ENCODE measurements at regions not wholly inside any gene's neighbourhood (a gene's known extent, or its start where the extent isn't known, plus 50 kb on each side); places are given as distances from the start of the nearest gene placed in this dataset.
A peak's percentile ranks its signal among the peaks of the same experiment; 100 is the strongest.
"Not testable (repeated sequence)": the region's sequence is repeated elsewhere in the genome, so short reads cannot be mapped to it uniquely, and the experiment has no call there.

DNA sequence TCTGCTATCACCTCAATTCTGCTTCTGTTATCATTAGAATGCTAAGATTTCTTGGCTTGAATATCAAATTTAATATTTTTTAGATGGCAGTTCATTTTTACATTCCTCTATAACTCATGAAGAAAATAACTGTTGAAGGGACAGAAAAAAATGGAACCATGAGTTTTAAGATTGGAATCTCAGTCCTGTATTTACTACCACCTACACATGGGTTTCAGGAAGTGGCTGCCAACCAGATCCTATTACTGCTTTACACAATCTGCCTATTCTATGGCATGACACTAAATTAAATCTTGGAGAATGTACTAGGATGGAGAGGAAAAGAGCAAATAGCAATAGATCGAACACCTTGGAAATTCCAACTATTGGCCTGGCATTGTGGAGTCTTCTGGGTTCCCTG, 140.8 kb downstream of the DUSP6 start:
- Histone ChIP-seq H3K4me3 (ENCODE audit: extremely low read depth, insufficient read depth, low read length, poor library complexity, severe bottlenecking) (no peak overlapping the region), H3K4me1 (ENCODE audit: control insufficient read depth, insufficient read depth, low read length, poor library complexity, severe bottlenecking) (peaks cover 6% of the 10 kb centered on the region), H3K9me3 (ENCODE audit: control insufficient read depth, low read length) (no peaks in the 10 kb centered on the region), H3K36me3 (ENCODE audit: control insufficient read depth, insufficient read depth, low read length) (no peaks in the 10 kb centered on the region), H3K27ac (ENCODE audit: low read depth, low read length, severe bottlenecking) (no peak overlapping the region)
- WGBS, 2 experiments (ENCODE audit: insufficient coverage in 2 of 2), result 100% methylated on average over 1 of the region's 1 CpG; no CpG with 5 or more reads in 1 of the 2 experiments

GRCh38 chr12:89210277-89210676, 142.0 kb downstream of the DUSP6 start:
- H3K27ac ChIP-seq (ENCODE audit: low read depth, low read length, severe bottlenecking), result no peak overlapping the region
- peaks cover 6% of the 10 kb centered on the region for H3K4me1 ChIP-seq (ENCODE audit: control insufficient read depth, insufficient read depth, low read length, poor library complexity, severe bottlenecking)
- H3K9me3 ChIP-seq (ENCODE audit: control insufficient read depth, low read length), result no peaks in the 10 kb centered on the region
- WGBS, 2 experiments (ENCODE audit: insufficient coverage in 2 of 2), result no CpG with 5 or more reads among the region's 2 CpGs
- no peak overlapping the region for H3K4me3 ChIP-seq (ENCODE audit: extremely low read depth, insufficient read depth, low read length, poor library complexity, severe bottlenecking)
- no peaks in the 10 kb centered on the region for H3K36me3 ChIP-seq (ENCODE audit: control insufficient read depth, insufficient read depth, low read length)

DNA sequence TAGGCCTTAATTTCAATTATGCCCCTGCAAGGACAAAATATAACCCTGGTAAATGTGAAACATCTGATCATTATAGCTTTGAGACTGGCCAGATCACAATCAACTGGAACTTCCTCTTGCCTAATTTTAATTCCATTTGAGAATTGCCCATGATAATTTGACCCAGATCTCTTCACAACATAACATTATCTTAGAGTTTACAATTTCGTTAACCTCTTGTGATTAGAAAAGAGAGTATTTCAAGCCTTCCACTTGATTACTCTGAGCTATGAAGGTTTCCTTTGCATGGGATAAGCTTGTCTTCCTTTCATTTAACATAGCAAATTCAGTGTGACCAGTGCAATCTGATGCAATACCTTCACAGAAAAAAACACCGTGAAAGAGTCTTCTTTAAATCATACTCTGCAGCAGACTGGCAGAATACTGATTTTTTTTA, 143.6 kb downstream of the DUSP6 start:
- no peak overlapping the region for H3K4me3 ChIP-seq (ENCODE audit: extremely low read depth, insufficient read depth, low read length, poor library complexity, severe bottlenecking)
- WGBS, 2 experiments (ENCODE audit: insufficient coverage in 2 of 2), result 20% methylated on average over 1 of the region's 2 CpGs; no CpG with 5 or more reads in 1 of the 2 experiments
- H3K9me3 ChIP-seq (ENCODE audit: control insufficient read depth, low read length), result no peaks in the 10 kb centered on the region
- peak overlapping the region; percentile 31 for H3K27ac ChIP-seq (ENCODE audit: low read depth, low read length, severe bottlenecking)
- peaks cover 6% of the 10 kb centered on the region for H3K4me1 ChIP-seq (ENCODE audit: control insufficient read depth, insufficient read depth, low read length, poor library complexity, severe bottlenecking)
- no peaks in the 10 kb centered on the region for H3K36me3 ChIP-seq (ENCODE audit: control insufficient read depth, insufficient read depth, low read length)

- Histone ChIP-seq H3K4me3 (ENCODE audit: extremely low read depth, insufficient read depth, low read length, poor library complexity, severe bottlenecking) (no peak overlapping the region), H3K4me1 (ENCODE audit: control insufficient read depth, insufficient read depth, low read length, poor library complexity, severe bottlenecking) (peaks cover 6% of the 10 kb centered on the region), H3K27ac (ENCODE audit: low read depth, low read length, severe bottlenecking) (peak overlapping the region; percentile 38), H3K9me3 (ENCODE audit: control insufficient read depth, low read length) (no peaks in the 10 kb centered on the region), H3K36me3 (ENCODE audit: control insufficient read depth, insufficient read depth, low read length) (no peaks in the 10 kb centered on the region)
- WGBS, 2 experiments (ENCODE audit: insufficient coverage in 2 of 2), result 92 to 100% methylated on average over 1 of the region's 1 CpG
These were observed 145.9 kb downstream of the DUSP6 start for GRCh38 chr12:89206390-89206789.

- Histone ChIP-seq H3K4me3 (ENCODE audit: extremely low read depth, insufficient read depth, low read length, poor library complexity, severe bottlenecking) (no peak overlapping the region), H3K36me3 (ENCODE audit: control insufficient read depth, insufficient read depth, low read length) (no peaks in the 10 kb centered on the region), H3K9me3 (ENCODE audit: control insufficient read depth, low read length) (no peaks in the 10 kb centered on the region), H3K4me1 (ENCODE audit: control insufficient read depth, insufficient read depth, low read length, poor library complexity, severe bottlenecking) (peaks cover 6% of the 10 kb centered on the region), H3K27ac (ENCODE audit: low read depth, low read length, severe bottlenecking) (peak overlapping the region; percentile 38)
- whole genome bisulfite sequencing, 2 experiments (ENCODE audit: insufficient coverage in 2 of 2), result no CpG with 5 or more reads among the region's 2 CpGs
These were observed 146.8 kb downstream of the DUSP6 start for GRCh38 chr12:89205517-89205916.

GRCh38 chr12:89203144-89203543, 149.2 kb downstream of the DUSP6 start:
- H3K36me3 ChIP-seq (ENCODE audit: control insufficient read depth, insufficient read depth, low read length), result no peaks in the 10 kb centered on the region
- no peaks in the 10 kb centered on the region for H3K4me1 ChIP-seq (ENCODE audit: control insufficient read depth, insufficient read depth, low read length, poor library complexity, severe bottlenecking)
- H3K9me3 ChIP-seq (ENCODE audit: control insufficient read depth, low read length), result no peaks in the 10 kb centered on the region
- no peak overlapping the region for H3K27ac ChIP-seq (ENCODE audit: low read depth, low read length, severe bottlenecking)
- no peak overlapping the region for H3K4me3 ChIP-seq (ENCODE audit: extremely low read depth, insufficient read depth, low read length, poor library complexity, severe bottlenecking)
- 83 to 100% methylated on average over 1 of the region's 1 CpG for WGBS, 2 experiments (ENCODE audit: insufficient coverage in 2 of 2)

DNA sequence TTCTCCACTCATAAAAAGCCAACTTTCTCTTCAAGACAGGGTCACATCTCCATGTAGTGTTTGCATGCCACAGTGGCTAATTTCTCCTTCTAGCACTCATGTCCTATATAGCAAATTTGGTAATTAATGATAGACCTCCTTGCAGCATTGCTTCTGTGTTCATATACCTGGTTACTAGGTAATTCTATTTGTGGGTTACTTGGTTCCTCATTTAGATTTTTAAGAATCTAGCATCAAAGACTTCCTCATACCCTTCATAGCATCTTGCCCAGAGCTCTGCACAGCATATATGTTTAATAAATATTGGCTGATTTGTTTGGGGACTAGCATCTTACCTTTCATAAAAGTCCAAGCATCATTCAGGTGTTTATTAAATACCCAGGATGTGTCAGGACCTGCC, 152.1 kb downstream of the DUSP6 start:
- Histone ChIP-seq H3K4me1 (ENCODE audit: control insufficient read depth, insufficient read depth, low read length, poor library complexity, severe bottlenecking) (no peaks in the 10 kb centered on the region), H3K36me3 (ENCODE audit: control insufficient read depth, insufficient read depth, low read length) (no peaks in the 10 kb centered on the region), H3K4me3 (ENCODE audit: extremely low read depth, insufficient read depth, low read length, poor library complexity, severe bottlenecking) (no peak overlapping the region), H3K9me3 (ENCODE audit: control insufficient read depth, low read length) (no peaks in the 10 kb centered on the region), H3K27ac (ENCODE audit: low read depth, low read length, severe bottlenecking) (no peak overlapping the region)

- 84 to 89% methylated on average over 2 of the region's 2 CpGs for WGBS, 2 experiments (ENCODE audit: insufficient coverage in 2 of 2)
- peaks cover 2% of the 10 kb centered on the region for H3K9me3 ChIP-seq (ENCODE audit: control insufficient read depth, low read length)
- H3K4me1 ChIP-seq (ENCODE audit: control insufficient read depth, insufficient read depth, low read length, poor library complexity, severe bottlenecking), result no peaks in the 10 kb centered on the region
- no peak overlapping the region for H3K27ac ChIP-seq (ENCODE audit: low read depth, low read length, severe bottlenecking)
- H3K4me3 ChIP-seq (ENCODE audit: extremely low read depth, insufficient read depth, low read length, poor library complexity, severe bottlenecking), result no peak overlapping the region
- no peaks in the 10 kb centered on the region for H3K36me3 ChIP-seq (ENCODE audit: control insufficient read depth, insufficient read depth, low read length)
These were observed 156.8 kb downstream of the DUSP6 start for GRCh38 chr12:89195470-89195869.

GRCh38 chr12:89194683-89195082, 157.6 kb downstream of the DUSP6 start:
- Histone ChIP-seq H3K4me1 (ENCODE audit: control insufficient read depth, insufficient read depth, low read length, poor library complexity, severe bottlenecking) (no peaks in the 10 kb centered on the region), H3K9me3 (ENCODE audit: control insufficient read depth, low read length) (peaks cover 7% of the 10 kb centered on the region), H3K27ac (ENCODE audit: low read depth, low read length, severe bottlenecking) (no peak overlapping the region), H3K36me3 (ENCODE audit: control insufficient read depth, insufficient read depth, low read length) (no peaks in the 10 kb centered on the region), H3K4me3 (ENCODE audit: extremely low read depth, insufficient read depth, low read length, poor library complexity, severe bottlenecking) (no peak overlapping the region)
- 89 to 100% methylated on average over 1 to 2 of the region's 5 CpGs for WGBS, 2 experiments (ENCODE audit: insufficient coverage in 2 of 2)

GRCh38 chr12:89192429-89192828, 159.9 kb downstream of the DUSP6 start:
- no peaks in the 10 kb centered on the region for H3K36me3 ChIP-seq (ENCODE audit: control insufficient read depth, insufficient read depth, low read length)
- peaks cover 14% of the 10 kb centered on the region for H3K9me3 ChIP-seq (ENCODE audit: control insufficient read depth, low read length)
- H3K4me3 ChIP-seq (ENCODE audit: extremely low read depth, insufficient read depth, low read length, poor library complexity, severe bottlenecking), result no peak overlapping the region
- H3K4me1 ChIP-seq (ENCODE audit: control insufficient read depth, insufficient read depth, low read length, poor library complexity, severe bottlenecking), result no peaks in the 10 kb centered on the region
- 100% methylated on average over 2 of the region's 3 CpGs; no CpG with 5 or more reads in 1 of the 2 experiments for WGBS, 2 experiments (ENCODE audit: insufficient coverage in 2 of 2)
- no peak overlapping the region for H3K27ac ChIP-seq (ENCODE audit: low read depth, low read length, severe bottlenecking)

DNA sequence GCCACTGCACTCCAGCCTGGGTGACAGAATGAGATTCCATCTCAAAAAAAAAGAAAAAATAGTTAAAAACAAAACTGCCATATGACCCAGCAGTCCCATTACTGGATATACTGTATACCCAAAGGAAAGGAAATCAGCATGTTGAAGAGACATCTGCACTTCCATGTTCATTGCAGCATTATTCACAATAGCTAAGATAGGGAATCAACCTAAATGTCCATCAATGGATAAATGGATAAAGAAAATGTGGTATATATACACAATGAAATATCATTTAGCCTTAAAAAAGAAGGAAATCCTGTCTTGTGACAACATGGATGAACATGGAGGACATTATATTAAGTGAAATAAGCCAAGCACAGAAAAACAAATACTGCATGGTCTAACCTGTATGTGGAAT, 160.7 kb downstream of the DUSP6 start:
- not testable (repeated sequence) for H3K36me3 ChIP-seq (ENCODE audit: control insufficient read depth, insufficient read depth, low read length); H3K27ac ChIP-seq (ENCODE audit: low read depth, low read length, severe bottlenecking); H3K4me1 ChIP-seq (ENCODE audit: control insufficient read depth, insufficient read depth, low read length, poor library complexity, severe bottlenecking); H3K4me3 ChIP-seq (ENCODE audit: extremely low read depth, insufficient read depth, low read length, poor library complexity, severe bottlenecking)
- H3K9me3 ChIP-seq (ENCODE audit: control insufficient read depth, low read length), result peaks cover 14% of the 10 kb centered on the region

GRCh38 chr12:89189448-89189847, 162.9 kb downstream of the DUSP6 start:
- H3K27ac ChIP-seq (ENCODE audit: low read depth, low read length, severe bottlenecking), result no peak overlapping the region
- no peaks in the 10 kb centered on the region for H3K36me3 ChIP-seq (ENCODE audit: control insufficient read depth, insufficient read depth, low read length)
- no peaks in the 10 kb centered on the region for H3K4me1 ChIP-seq (ENCODE audit: control insufficient read depth, insufficient read depth, low read length, poor library complexity, severe bottlenecking)
- no CpG with 5 or more reads among the region's 1 CpG for WGBS, 2 experiments (ENCODE audit: insufficient coverage in 2 of 2)
- H3K9me3 ChIP-seq (ENCODE audit: control insufficient read depth, low read length), result peaks cover 14% of the 10 kb centered on the region
- H3K4me3 ChIP-seq (ENCODE audit: extremely low read depth, insufficient read depth, low read length, poor library complexity, severe bottlenecking), result no peak overlapping the region

Measured in mesodermal cell (in vitro differentiated cells).